Inflammatory macrophage (primary cell): ENCODE measurements at regions not wholly inside any gene's neighbourhood (a gene's known extent, or its start where the extent isn't known, plus 50 kb on each side); places are given as distances from the start of the nearest gene placed in this dataset.
"Not testable (repeated sequence)": the region's sequence is repeated elsewhere in the genome, so short reads cannot be mapped to it uniquely, and the experiment has no call there.

Experiments used
- DNase-seq, 2 donors: peaks; one replicate each; pipeline ENCODE4 v3.0.0-alpha.2; 2020 to 2022

GRCh38 chr1:229710746-229711145 lies 84.7 kb downstream of the URB2 start:
- no peak for DNase-seq

GRCh38 chr1:229714306-229714705 lies 88.3 kb downstream of the URB2 start:
- DNase-seq, result no peak

GRCh38 chr1:229714964-229715603 lies 89.0 kb downstream of the URB2 start:
- DNase-seq, result peak in 1 of 2 donors; percentile 5

- no peak for DNase-seq
Observed at GRCh38 chr1:229716069-229716468, 90.0 kb downstream of the URB2 start.

- no peak for DNase-seq
Observed at GRCh38 chr1:229716704-229717103, 90.7 kb downstream of the URB2 start.

- no peak for DNase-seq
Observed at GRCh38 chr1:229717786-229718576, 91.9 kb downstream of the URB2 start.

- no peak for DNase-seq
Observed at GRCh38 chr1:229726061-229726460, 100.0 kb downstream of the URB2 start.

- no peak for DNase-seq
Observed at GRCh38 chr1:229729916-229730315, 103.9 kb downstream of the URB2 start.

GRCh38 chr1:229730573-229730972 lies 104.5 kb downstream of the URB2 start:
- no peak for DNase-seq

GRCh38 chr1:229732061-229732460 lies 106.0 kb downstream of the URB2 start:
- no peak for DNase-seq

GRCh38 chr1:229736376-229736775 lies 110.3 kb downstream of the URB2 start:
- DNase-seq, result no peak

GRCh38 chr1:229742614-229743013 lies 116.6 kb downstream of the URB2 start:
- not testable (repeated sequence) for DNase-seq

- no peak for DNase-seq
Observed at GRCh38 chr1:229749992-229750391, 123.9 kb downstream of the URB2 start.

- DNase-seq, result no peak
Observed at GRCh38 chr1:229751610-229752009, 125.6 kb downstream of the URB2 start.

- DNase-seq, result no peak
Observed at GRCh38 chr1:229752679-229753078, 126.6 kb downstream of the URB2 start.

GRCh38 chr1:229753764-229754551 lies 127.9 kb downstream of the URB2 start:
- no peak for DNase-seq

GRCh38 chr1:229756666-229757065 lies 130.6 kb downstream of the URB2 start:
- DNase-seq, result no peak

- DNase-seq, result no peak
Observed at GRCh38 chr1:229757226-229757625, 131.2 kb downstream of the URB2 start.

GRCh38 chr1:229758101-229759036 lies 132.3 kb downstream of the URB2 start:
- no peak for DNase-seq

- DNase-seq, result no peak
Observed at GRCh38 chr1:229759037-229759435, 133.0 kb downstream of the URB2 start.

GRCh38 chr1:229759586-229759985 lies 133.5 kb downstream of the URB2 start:
- no peak for DNase-seq

GRCh38 chr1:229760478-229760996 lies 134.5 kb downstream of the URB2 start:
- no peak for DNase-seq
